A549 (cell line): ENCODE measurements at regions not wholly inside any gene's neighbourhood (a gene's known extent, or its start where the extent isn't known, plus 50 kb on each side); places are given as distances from the start of the nearest gene placed in this dataset.

Experiments
- ATAC-seq, 2 experiments: fragments of 200-7000 bp in 1 of 2; fragments of >200 bp in 1 of 2; cut with Nextera tagmentation in 1 of 2; cut with Tn5 transposase in 1 of 2; 3 replicates each; pipeline versions ENCODE4 v1.8.0 to v1.9.1; 2018 to 2020; ENCODE audit warnings: mild to moderate bottlenecking in 1 of 2, moderate library complexity in 1 of 2
- CTCF ChIA-PET: fragments of 300-600 bp; sonication (Branson Sonifier 250); formaldehyde crosslinking; extraction: SDS; loops from one replicate; lab custom pipeline; 2021; ENCODE audit warnings: antibody characterized with exemption, inconsistent platforms; lab: Yijun Ruan, JAX
- POLR2A ChIA-PET: fragments of 350-600 bp; formaldehyde crosslinking; extraction: SDS; loops from one replicate; lab custom pipeline; 2021; ENCODE audit warnings: antibody characterized with exemption, inconsistent platforms; lab: Yijun Ruan, JAX
- DNase-seq, 2 experiments: peaks; one replicate each; pipeline versions ENCODE4 v3.0.0 to v3.0.0-alpha.2; 2011 to 2016; ENCODE audit warnings: low read depth in 1 of 2, low spot score in 1 of 2
- FAIRE-seq: peaks from 2 replicates; lab custom pipeline; 2011; peaks lifted over from hg19 to GRCh38; lab: Jason Lieb, UNC
- H3K27ac ChIP-seq, 2 experiments: fragments of >200 bp; sonication (Bioruptor Twin); formaldehyde crosslinking; 3 replicates each; pipeline ENCODE4 v1.5.1; 2016 to 2017
- H3K4me1 ChIP-seq: fragments of >200 bp; sonication (Bioruptor Twin); formaldehyde crosslinking; 3 replicates; pipeline ENCODE4 v1.6.1; 2016
- H3K4me2 ChIP-seq: fragments of >200 bp; sonication (Bioruptor Twin); formaldehyde crosslinking; 3 replicates; pipeline ENCODE4 v1.6.1; 2016
- H3K4me3 ChIP-seq: fragments of >200 bp; sonication (Bioruptor Twin); formaldehyde crosslinking; 3 replicates; pipeline ENCODE4 v1.5.1; 2016
- H3K9me3 ChIP-seq: fragments of >200 bp; sonication (Bioruptor Twin); formaldehyde crosslinking; 3 replicates; pipeline ENCODE4 v1.6.1; 2016
- BHLHE40 ChIP-seq: IDR thresholded peaks from 2 replicates; pipeline ENCODE4 v1.6.1; 2012; ENCODE audit warnings: low read depth, low read length, inconsistent platforms
- CBX2 ChIP-seq: fragments of 200-600 bp; sonication (generic); IDR thresholded peaks from 2 replicates; pipeline ENCODE4 v1.6.1; 2016; ENCODE audit warnings: low read depth, mild to moderate bottlenecking, borderline replicate concordance
- CHD2 ChIP-seq: fragments of 150-350 bp; IDR thresholded peaks from 2 replicates; pipeline ENCODE4 v1.6.1; 2014; ENCODE audit warnings: low read length; ENCODE audit not compliant: partially characterized antibody
- EHF ChIP-seq: fragments of 250-450 bp; sonication (Bioruptor Pico); IDR thresholded peaks from 2 replicates; pipeline ENCODE4 v1.5.0; 2020; ENCODE audit warnings: mild to moderate bottlenecking
- EP300 ChIP-seq, 2 experiments: fragments of >200 bp; sonication (Bioruptor Twin); formaldehyde crosslinking; IDR thresholded peaks; 2 replicates in 1 of 2; 3 replicates in 1 of 2; pipeline ENCODE4 v1.6.1; 2016 to 2017
- FOSL2 ChIP-seq, 2 experiments: fragments of 450-650 bp in 1 of 2; fragments of >200 bp in 1 of 2; sonication (Bioruptor Twin) in 1 of 2; formaldehyde crosslinking; IDR thresholded peaks; 2 replicates each; pipeline versions ENCODE4 v1.5.0 to v1.6.1; 2016 to 2020; ENCODE audit warnings: mild to moderate bottlenecking in 1 of 2, moderate library complexity in 1 of 2
- FOXS1 ChIP-seq: fragments of 250-450 bp; sonication (Bioruptor Pico); IDR thresholded peaks from 2 replicates; pipeline ENCODE4 v1.5.0; 2020; ENCODE audit warnings: mild to moderate bottlenecking, moderate library complexity
- GATA3 ChIP-seq: IDR thresholded peaks from 2 replicates; pipeline ENCODE4 v1.6.1; 2012; ENCODE audit warnings: borderline replicate concordance
- HDAC2 ChIP-seq: fragments of 200-600 bp; sonication (generic); IDR thresholded peaks from 2 replicates; pipeline ENCODE4 v1.6.1; 2016
- HEYL ChIP-seq: fragments of 250-450 bp; sonication (Bioruptor Pico); IDR thresholded peaks from 2 replicates; pipeline ENCODE4 v1.8.0; 2021; ENCODE audit warnings: mild to moderate bottlenecking, moderate library complexity
- HOXA7 ChIP-seq: fragments of 250-450 bp; sonication (Bioruptor Pico); IDR thresholded peaks from 2 replicates; pipeline ENCODE4 v1.5.0; 2020; ENCODE audit warnings: mild to moderate bottlenecking, moderate library complexity
- JUN ChIP-seq, 2 experiments: fragments of >200 bp; sonication (Bioruptor Twin); formaldehyde crosslinking; IDR thresholded peaks; 2 replicates in 1 of 2; 3 replicates in 1 of 2; pipeline ENCODE4 v1.6.1; 2016 to 2017
- JUNB ChIP-seq: fragments of >200 bp; sonication (Bioruptor Twin); formaldehyde crosslinking; IDR thresholded peaks from 2 replicates; pipeline ENCODE4 v1.6.1; 2016
- KDM1A ChIP-seq: fragments of 200-600 bp; sonication (generic); IDR thresholded peaks from 2 replicates; pipeline ENCODE4 v1.6.1; 2016; ENCODE audit warnings: low read depth, mild to moderate bottlenecking
- KDM5A ChIP-seq: fragments of 200-600 bp; sonication (generic); IDR thresholded peaks from 2 replicates; pipeline ENCODE4 v1.6.1; 2016; ENCODE audit warnings: antibody characterized with exemption, mild to moderate bottlenecking
- MAX ChIP-seq: IDR thresholded peaks from 2 replicates; pipeline ENCODE4 v1.6.1; 2012
- NFE2L2 ChIP-seq: fragments of 150-350 bp; conservative IDR thresholded peaks from 2 replicates; pipeline ENCODE4 v1.6.1; 2014; ENCODE audit warnings: low read length
- NPAS2 ChIP-seq: fragments of 250-450 bp; sonication (Bioruptor Pico); IDR thresholded peaks from 2 replicates; pipeline ENCODE4 v1.8.0; 2022; ENCODE audit warnings: mild to moderate bottlenecking, moderate library complexity, borderline replicate concordance
- NR3C1 ChIP-seq: fragments of >200 bp; sonication (Bioruptor Twin); formaldehyde crosslinking; IDR thresholded peaks from 3 replicates; pipeline ENCODE4 v1.6.1; 2017
- POLR2A ChIP-seq: IDR thresholded peaks from 2 replicates; pipeline ENCODE4 v1.6.1; 2012; ENCODE audit warnings: mild to moderate bottlenecking, low read length
- POLR2AphosphoS2 ChIP-seq: conservative IDR thresholded peaks from 2 replicates; pipeline ENCODE4 v1.6.1; 2012; ENCODE audit warnings: low read length, improper control_type of control experiment, inconsistent platforms
- RARB ChIP-seq: fragments of 250-450 bp; sonication (Bioruptor Pico); IDR thresholded peaks from 2 replicates; pipeline ENCODE4 v1.8.0; 2021; ENCODE audit warnings: mild to moderate bottlenecking, moderate library complexity
- ZSCAN20 ChIP-seq: fragments of 250-450 bp; sonication (Bioruptor Pico); IDR thresholded peaks from 2 replicates; pipeline ENCODE4 v1.8.0; 2022; ENCODE audit warnings: mild to moderate bottlenecking, moderate library complexity
- WGBS: methylation state at CpG from one replicate; pipeline ENCODE4 v1.1.6; 2017; ENCODE audit errors: missing lambda C conversion rate; 5-methylcytosine and 5-hydroxymethylcytosine counted together
- TF ChIP-seq, protein P1 (sequence below): fragments of 150-350 bp; IDR thresholded peaks from 2 replicates; pipeline ENCODE4 v1.6.1; 2014; ENCODE audit warnings: low read depth, mild to moderate bottlenecking, low read length
- TF ChIP-seq, protein P2 (sequence below): fragments of >200 bp; sonication (Bioruptor Twin); formaldehyde crosslinking; IDR thresholded peaks from 2 replicates; pipeline ENCODE4 v1.6.1; 2016

GRCh38 chr5:129377504-129377903 lies 82.6 kb upstream of the ADAMTS19 start:
- Histone ChIP-seq H3K27ac (no peak overlapping the region), H3K9me3 (no peaks in the 10 kb centered on the region), H3K4me2 (no peak overlapping the region), H3K4me1 (no peaks in the 10 kb centered on the region)
- DNase-seq (no peak), ATAC-seq (no peak)
- ChIA-PET POLR2A (no interaction called here), CTCF (no interaction called here)
- TF ChIP-seq NR3C1 = no peak
- TF ChIP-seq POLR2A = no peak
- TF ChIP-seq NFE2L2 = no peak
- TF ChIP-seq JUN (IDR thresholded peaks at IDR 0.05) = no peak
- TF ChIP-seq, all 56 proteins: peak for 0
- no peak for FAIRE-seq
- WGBS = 0% methylated on average over 3 of the region's 3 CpGs
- no peak overlapping the region for H3K4me3 ChIP-seq

GRCh38 chr5:129378961-129379360 lies 81.1 kb upstream of the ADAMTS19 start:
- no peak for ATAC-seq
- no peak for DNase-seq
- Histone ChIP-seq H3K4me1 (no peaks in the 10 kb centered on the region), H3K4me2 (no peak overlapping the region), H3K4me3 (no peak overlapping the region)
- ChIA-PET CTCF (no interaction called here), POLR2A (no interaction called here)
- TF ChIP-seq NFE2L2 = no peak
- no peak for TF ChIP-seq KDM5A
- no peak for TF ChIP-seq EP300 (IDR thresholded peaks at IDR 0.05)
- TF ChIP-seq POLR2AphosphoS2 = no peak
- TF ChIP-seq EHF (CRISPR knock-in tag) = no peak
- TF ChIP-seq GATA3 = no peak
- TF ChIP-seq, all 56 proteins: peak for 0
- FAIRE-seq = no peak
- no peak overlapping the region for H3K27ac ChIP-seq
- no peaks in the 10 kb centered on the region for H3K9me3 ChIP-seq
- WGBS = 22% methylated on average over 2 of the region's 2 CpGs

DNA sequence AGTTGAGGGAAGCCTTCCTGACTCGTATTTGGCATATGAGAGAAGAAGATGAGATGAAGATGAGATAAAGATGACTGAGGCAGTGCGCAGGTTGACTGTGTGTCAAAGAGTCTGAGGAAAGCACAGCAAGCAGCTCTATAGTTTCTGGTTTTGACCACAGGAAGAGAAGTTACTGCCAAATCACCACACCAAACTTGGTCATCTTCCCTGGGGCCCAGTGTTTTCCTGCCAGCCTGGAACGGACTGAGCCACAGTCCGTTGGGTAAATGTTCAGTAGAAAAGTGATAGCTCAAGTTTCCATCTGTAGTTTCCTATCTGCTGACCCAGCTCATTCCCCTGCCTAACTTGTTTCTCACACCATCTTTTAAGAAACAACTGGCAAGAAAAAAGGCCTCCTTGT lies 80.7 kb upstream of the ADAMTS19 start:
- ChIA-PET POLR2A (no interaction called here), CTCF (no interaction called here)
- ATAC-seq = no peak
- H3K9me3 ChIP-seq = no peaks in the 10 kb centered on the region
- H3K27ac ChIP-seq = no peak overlapping the region
- 3% methylated on average over 4 of the region's 4 CpGs for WGBS
- no peak overlapping the region for H3K4me3 ChIP-seq
- no peak overlapping the region for H3K4me2 ChIP-seq
- no peak for TF ChIP-seq HEYL (CRISPR knock-in tag)
- TF ChIP-seq RARB (CRISPR knock-in tag) = no peak
- TF ChIP-seq ZSCAN20 (CRISPR knock-in tag) = no peak
- TF ChIP-seq FOSL2 (IDR thresholded peaks at IDR 0.05) = no peak
- no peak for TF ChIP-seq FOSL2 (CRISPR knock-in tag; IDR thresholded peaks at IDR 0.05)
- no peak for TF ChIP-seq JUNB
- no peak for TF ChIP-seq MAX
- no peak for TF ChIP-seq CHD2
- no peak for TF ChIP-seq CBX2
- no peak for TF ChIP-seq HDAC2
- no peak for TF ChIP-seq NFE2L2
- no peak for TF ChIP-seq POLR2A
- no peak for TF ChIP-seq NR3C1
- DNase-seq = no peak
- FAIRE-seq = no peak
- H3K4me1 ChIP-seq = no peaks in the 10 kb centered on the region

DNA sequence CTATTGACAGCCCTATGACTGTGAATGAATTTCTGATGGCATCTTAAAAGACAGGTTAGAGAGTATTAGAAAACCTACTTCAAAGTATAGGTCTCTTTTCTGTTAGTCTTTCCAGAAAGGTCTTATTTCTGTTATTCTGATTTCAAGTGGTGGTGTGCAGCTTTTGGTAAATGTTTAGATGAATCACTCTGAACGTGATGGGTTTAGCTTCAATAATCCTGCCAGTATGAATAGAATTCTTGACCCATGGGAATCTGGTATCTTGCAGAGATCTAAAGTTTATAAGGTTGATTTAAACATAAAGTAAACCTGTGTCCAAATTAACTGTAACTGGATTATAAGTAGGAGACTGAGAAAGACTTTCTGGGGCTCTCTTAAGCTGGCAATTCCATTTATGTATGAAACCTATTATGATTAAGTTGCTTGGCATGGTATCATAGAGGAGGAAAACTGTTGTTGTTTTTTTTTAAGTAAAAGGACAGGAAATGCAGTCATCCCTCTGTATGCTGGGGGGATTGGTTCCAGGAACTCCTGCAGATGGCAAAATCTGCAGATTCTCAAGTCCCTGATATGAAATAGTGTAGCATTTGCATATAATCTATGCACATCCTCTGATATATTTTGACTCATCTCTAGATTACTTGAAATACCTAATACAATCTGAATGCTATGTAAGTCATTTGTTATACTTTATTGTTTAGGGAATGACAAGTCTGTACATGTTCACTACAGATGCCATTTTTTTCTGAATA lies 77.0 kb upstream of the ADAMTS19 start:
- Histone ChIP-seq H3K4me3 (no peak overlapping the region), H3K9me3 (no peaks in the 10 kb centered on the region), H3K4me2 (no peak overlapping the region), H3K4me1 (no peaks in the 10 kb centered on the region), H3K27ac (no peak overlapping the region)
- POLR2A ChIA-PET = no interaction called here
- no peak for DNase-seq
- no peak for FAIRE-seq
- 7% methylated on average over 1 of the region's 1 CpG for WGBS
- CTCF ChIA-PET = no interaction called here
- ATAC-seq = no peak
- no peak for TF ChIP-seq NPAS2
- no peak for TF ChIP-seq KDM1A
- no peak for TF ChIP-seq FOXS1 (CRISPR knock-in tag)
- no peak for TF ChIP-seq NFE2L2
- TF ChIP-seq, protein P1, sequence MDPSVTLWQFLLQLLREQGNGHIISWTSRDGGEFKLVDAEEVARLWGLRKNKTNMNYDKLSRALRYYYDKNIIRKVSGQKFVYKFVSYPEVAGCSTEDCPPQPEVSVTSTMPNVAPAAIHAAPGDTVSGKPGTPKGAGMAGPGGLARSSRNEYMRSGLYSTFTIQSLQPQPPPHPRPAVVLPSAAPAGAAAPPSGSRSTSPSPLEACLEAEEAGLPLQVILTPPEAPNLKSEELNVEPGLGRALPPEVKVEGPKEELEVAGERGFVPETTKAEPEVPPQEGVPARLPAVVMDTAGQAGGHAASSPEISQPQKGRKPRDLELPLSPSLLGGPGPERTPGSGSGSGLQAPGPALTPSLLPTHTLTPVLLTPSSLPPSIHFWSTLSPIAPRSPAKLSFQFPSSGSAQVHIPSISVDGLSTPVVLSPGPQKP = no peak
- TF ChIP-seq HOXA7 (CRISPR knock-in tag) = no peak
- no peak for TF ChIP-seq HEYL (CRISPR knock-in tag)
- TF ChIP-seq, protein P2, sequence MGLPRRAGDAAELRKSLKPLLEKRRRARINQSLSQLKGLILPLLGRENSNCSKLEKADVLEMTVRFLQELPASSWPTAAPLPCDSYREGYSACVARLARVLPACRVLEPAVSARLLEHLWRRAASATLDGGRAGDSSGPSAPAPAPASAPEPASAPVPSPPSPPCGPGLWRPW = no peak
- TF ChIP-seq CHD2 = no peak
- no peak for TF ChIP-seq BHLHE40
- TF ChIP-seq EHF (CRISPR knock-in tag) = no peak
- TF ChIP-seq, all 56 proteins: peak for 0
